Tibial nerve (tissue), 4 donors: ENCODE measurements at regions not wholly inside any gene's neighbourhood (a gene's known extent, or its start where the extent isn't known, plus 50 kb on each side); places are given as distances from the start of the nearest gene placed in this dataset.

Source experiments
- DNase-seq, 2 donors: peaks; one replicate each; pipeline ENCODE4 v3.0.0-alpha.2; 2019; ENCODE audit warnings: low spot score in 2 of 2
- H3K27ac ChIP-seq, 4 donors: fragments of 200-600 bp; sonication (generic) in 3 of 4; one replicate each; pipeline ENCODE4 v1.5.1; 2017 to 2019; ENCODE audit warnings: mild to moderate bottlenecking in 1 of 4
- H3K27me3 ChIP-seq, 2 donors: fragments of 200-600 bp; sonication (generic) in 1 of 2; one replicate each; pipeline versions ENCODE4 v1.5.1 to v1.6.0; 2017 to 2019
- H3K36me3 ChIP-seq, 3 donors: fragments of 200-600 bp; sonication (generic); one replicate each; pipeline ENCODE4 v1.5.1; 2018 to 2019
- H3K4me1 ChIP-seq, 4 donors: fragments of 200-600 bp; sonication (generic) in 3 of 4; one replicate each; pipeline ENCODE4 v1.5.1; 2017 to 2019
- H3K4me3 ChIP-seq, 4 donors: fragments of 200-600 bp; sonication (generic) in 3 of 4; one replicate each; pipeline ENCODE4 v1.5.1; 2017 to 2019; ENCODE audit warnings: mild to moderate bottlenecking in 1 of 4, moderate library complexity in 1 of 4
- H3K9me3 ChIP-seq, 4 donors: fragments of 200-600 bp; sonication (generic) in 3 of 4; one replicate each; pipeline ENCODE4 v1.5.1; 2017 to 2019
- CTCF ChIP-seq, 5 experiments: fragments of 200-600 bp in 3 of 5; fragments of 450-650 bp in 2 of 5; sonication (generic) in 3 of 5; IDR thresholded peaks; one replicate each; pipeline ENCODE4 v1.5.1; 2016 to 2019; ENCODE audit warnings: antibody characterized with exemption in 5 of 5, mild to moderate bottlenecking in 3 of 5, moderate library complexity in 2 of 5
- EP300 ChIP-seq, 2 donors: sonication (generic); formaldehyde crosslinking; IDR thresholded peaks; one replicate each; pipeline ENCODE4 v1.6.1; 2017; ENCODE audit warnings: antibody characterized with exemption in 2 of 2, mild to moderate bottlenecking in 1 of 2
- POLR2A ChIP-seq, 2 donors: fragments of 450-650 bp; IDR thresholded peaks; one replicate each; pipeline ENCODE4 v1.6.1; 2017; ENCODE audit warnings: antibody characterized with exemption in 2 of 2, mild to moderate bottlenecking in 2 of 2, moderate library complexity in 2 of 2
- WGBS, 2 donors: methylation state at CpG; one replicate each; pipeline ENCODE4 v1.1.5; 2018; 5-methylcytosine and 5-hydroxymethylcytosine counted together

- 47 to 62% methylated on average over 1 of the region's 1 CpG for WGBS, 2 donors
- Histone ChIP-seq H3K4me3 (no peak overlapping the region), H3K4me1 (no peaks in the 10 kb centered on the region), H3K9me3 (no peaks in the 10 kb centered on the region), H3K27me3 (no peaks in the 10 kb centered on the region), H3K27ac (no peak overlapping the region), H3K36me3 (no peaks in the 10 kb centered on the region)
- DNase-seq = no peak
- TF ChIP-seq EP300 (IDR thresholded peaks at IDR 0.05) (no peak), POLR2A (IDR thresholded peaks at IDR 0.05) (no peak), CTCF (IDR thresholded peaks at IDR 0.05) (no peak)
Measured at GRCh38 chr7:125254566-125254965, 324.9 kb upstream of the POT1 start.

GRCh38 chr7:125253452-125254190, 324.0 kb upstream of the POT1 start:
- H3K4me3 ChIP-seq = no peak overlapping the region
- H3K4me1 ChIP-seq = no peaks in the 10 kb centered on the region
- TF ChIP-seq CTCF (IDR thresholded peaks at IDR 0.05) (no peak), EP300 (IDR thresholded peaks at IDR 0.05) (no peak), POLR2A (IDR thresholded peaks at IDR 0.05) (no peak)
- H3K27me3 ChIP-seq = no peaks in the 10 kb centered on the region
- H3K9me3 ChIP-seq = no peaks in the 10 kb centered on the region
- DNase-seq = no peak
- no peak overlapping the region for H3K27ac ChIP-seq
- no peaks in the 10 kb centered on the region for H3K36me3 ChIP-seq
- 63 to 72% methylated on average over 3 of the region's 3 CpGs for WGBS, 2 donors

- 81% methylated on average over 1 of the region's 1 CpG for WGBS, 2 donors
- Histone ChIP-seq H3K27ac (no peak overlapping the region), H3K4me1 (no peaks in the 10 kb centered on the region), H3K4me3 (no peak overlapping the region), H3K27me3 (no peaks in the 10 kb centered on the region), H3K36me3 (no peaks in the 10 kb centered on the region), H3K9me3 (no peaks in the 10 kb centered on the region)
- TF ChIP-seq POLR2A (IDR thresholded peaks at IDR 0.05) = no peak
- TF ChIP-seq CTCF (IDR thresholded peaks at IDR 0.05) = no peak
- no peak for TF ChIP-seq EP300 (IDR thresholded peaks at IDR 0.05)
- DNase-seq = no peak
Measured at GRCh38 chr7:125247514-125248098, 318.0 kb upstream of the POT1 start.

GRCh38 chr7:125246706-125247105, 317.1 kb upstream of the POT1 start:
- Histone ChIP-seq H3K4me1 (no peaks in the 10 kb centered on the region), H3K9me3 (no peaks in the 10 kb centered on the region), H3K27me3 (no peaks in the 10 kb centered on the region), H3K4me3 (no peak overlapping the region), H3K36me3 (no peaks in the 10 kb centered on the region), H3K27ac (no peak overlapping the region)
- 58 to 71% methylated on average over 1 of the region's 1 CpG for WGBS, 2 donors
- TF ChIP-seq POLR2A (IDR thresholded peaks at IDR 0.05) = no peak
- no peak for TF ChIP-seq CTCF (IDR thresholded peaks at IDR 0.05)
- no peak for TF ChIP-seq EP300 (IDR thresholded peaks at IDR 0.05)
- no peak for DNase-seq

GRCh38 chr7:125241548-125241947, 311.9 kb upstream of the POT1 start:
- Histone ChIP-seq H3K4me3 (no peak overlapping the region), H3K27me3 (no peaks in the 10 kb centered on the region), H3K4me1 (no peaks in the 10 kb centered on the region), H3K9me3 (no peaks in the 10 kb centered on the region), H3K36me3 (no peaks in the 10 kb centered on the region), H3K27ac (no peak overlapping the region)
- DNase-seq = no peak
- no peak for TF ChIP-seq CTCF (IDR thresholded peaks at IDR 0.05)
- no peak for TF ChIP-seq POLR2A (IDR thresholded peaks at IDR 0.05)
- TF ChIP-seq EP300 (IDR thresholded peaks at IDR 0.05) = no peak
